SIG-M5 (cell line): ENCODE measurements at regions not wholly inside any gene's neighbourhood (a gene's known extent, or its start where the extent isn't known, plus 50 kb on each side); places are given as distances from the start of the nearest gene placed in this dataset.
"Not testable (repeated sequence)": the region's sequence is repeated elsewhere in the genome, so short reads cannot be mapped to it uniquely, and the experiment has no call there.

Source experiments
- DNase-seq: peaks from one replicate; lab custom pipeline; 2025; lab: John Stamatoyannopoulos, UW

- no peak for DNase-seq
Measured at GRCh38 chr15:50857763-50858162, 50.7 kb upstream of the AP4E1 start.

- peak; percentile 57 for DNase-seq
Measured at GRCh38 chr15:50854601-50855490, 53.6 kb upstream of the AP4E1 start.

- DNase-seq = no peak
Measured at GRCh38 chr15:50850003-50850402, 58.5 kb upstream of the AP4E1 start.

- no peak for DNase-seq
Measured at GRCh38 chr15:50848349-50848748, 60.1 kb upstream of the AP4E1 start.

GRCh38 chr15:50845181-50845580 is 63.3 kb upstream of the AP4E1 start:
- DNase-seq = not testable (repeated sequence)

GRCh38 chr15:50840520-50840919 is 68.0 kb upstream of the AP4E1 start:
- no peak for DNase-seq

- DNase-seq = no peak
Measured at GRCh38 chr15:50837256-50837770, 71.2 kb upstream of the AP4E1 start.

- no peak for DNase-seq
Measured at GRCh38 chr15:50830477-50831354, 65.2 kb upstream of the SPPL2A start.

- DNase-seq = no peak
Measured at GRCh38 chr15:50828610-50829206, 63.2 kb upstream of the SPPL2A start.

- no peak for DNase-seq
Measured at GRCh38 chr15:50825946-50826345, 60.4 kb upstream of the SPPL2A start.

- DNase-seq = no peak
Measured at GRCh38 chr15:50824514-50824913, 59.0 kb upstream of the SPPL2A start.

GRCh38 chr15:50823281-50823680 is 57.8 kb upstream of the SPPL2A start:
- no peak for DNase-seq

GRCh38 chr15:50821476-50821875 is 56.0 kb upstream of the SPPL2A start:
- no peak for DNase-seq

- no peak for DNase-seq
Measured at GRCh38 chr15:50820808-50821382, 55.4 kb upstream of the SPPL2A start.

- no peak for DNase-seq
Measured at GRCh38 chr15:50819344-50819743, 53.8 kb upstream of the SPPL2A start.

GRCh38 chr15:50815958-50816590 is 50.6 kb upstream of the SPPL2A start:
- no peak for DNase-seq
